GM19025 (cell line): ENCODE measurements at regions not wholly inside any gene's neighbourhood (a gene's known extent, or its start where the extent isn't known, plus 50 kb on each side); places are given as distances from the start of the nearest gene placed in this dataset.

Experiments used
- ATAC-seq: cut with Tn5 transposase; IDR thresholded peaks from one replicate; pipeline ENCODE4 v1.9.1; 2021; ENCODE audit warnings: mild to moderate bottlenecking, low read depth, moderate library complexity; ENCODE audit not compliant: unreplicated experiment

DNA sequence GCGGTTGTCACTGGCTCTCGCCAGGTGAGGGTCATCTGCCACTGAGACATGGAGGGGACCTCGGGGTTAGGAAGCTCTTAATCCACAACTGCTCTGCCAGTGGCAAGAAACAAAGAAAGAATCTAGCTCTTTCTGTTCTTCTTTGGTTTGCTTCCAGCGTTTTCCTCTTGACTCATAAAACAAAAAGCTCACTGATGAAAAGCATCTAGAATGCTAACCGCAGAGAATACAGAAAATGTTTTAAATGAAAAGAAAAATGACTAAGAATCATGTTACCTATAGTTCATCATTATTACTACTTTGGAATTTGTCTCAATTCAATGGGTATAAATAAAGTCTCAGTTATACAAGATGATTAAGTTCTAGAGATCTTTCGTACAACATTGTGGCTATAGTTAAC lies 274.8 kb upstream of the TENM3 start:
- ATAC-seq: no peak

DNA sequence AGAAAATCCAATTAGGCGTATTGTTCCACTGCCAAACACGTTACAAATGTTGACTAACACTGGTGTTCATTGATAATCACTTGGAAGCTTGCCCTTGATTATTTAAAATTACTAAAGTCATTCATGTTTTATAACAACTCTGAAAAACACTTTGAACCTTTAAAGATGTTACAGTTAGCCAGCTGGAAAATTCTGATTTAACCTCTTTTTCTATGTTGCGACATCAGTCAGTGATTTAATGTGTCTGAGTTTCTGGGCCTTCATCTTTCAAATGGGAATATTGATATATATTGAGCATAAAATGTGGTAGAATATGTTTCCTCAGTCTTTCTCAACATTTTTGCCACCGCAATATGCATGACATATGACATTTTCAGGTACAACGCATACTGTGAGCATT lies 274.1 kb upstream of the TENM3 start:
- ATAC-seq: no peak

DNA sequence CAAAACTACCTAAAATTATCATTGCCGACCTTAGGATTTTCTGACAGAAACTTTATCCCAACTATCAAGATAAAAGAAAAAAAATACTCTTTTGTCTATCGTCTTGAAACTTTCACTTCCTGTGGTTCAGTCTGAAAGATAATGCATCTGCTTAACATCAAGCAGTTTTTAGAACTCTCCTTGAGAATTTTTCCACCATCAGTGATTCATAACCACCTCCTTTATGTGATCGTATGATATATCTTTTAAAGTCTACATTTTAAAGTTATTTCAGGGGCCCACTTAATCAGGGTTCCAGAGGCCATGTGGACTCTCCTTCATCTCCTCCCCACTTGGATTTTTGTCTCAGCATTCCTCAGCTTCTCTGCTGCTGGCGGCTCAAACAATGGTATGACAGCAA lies 272.8 kb upstream of the TENM3 start:
- no peak for ATAC-seq

DNA sequence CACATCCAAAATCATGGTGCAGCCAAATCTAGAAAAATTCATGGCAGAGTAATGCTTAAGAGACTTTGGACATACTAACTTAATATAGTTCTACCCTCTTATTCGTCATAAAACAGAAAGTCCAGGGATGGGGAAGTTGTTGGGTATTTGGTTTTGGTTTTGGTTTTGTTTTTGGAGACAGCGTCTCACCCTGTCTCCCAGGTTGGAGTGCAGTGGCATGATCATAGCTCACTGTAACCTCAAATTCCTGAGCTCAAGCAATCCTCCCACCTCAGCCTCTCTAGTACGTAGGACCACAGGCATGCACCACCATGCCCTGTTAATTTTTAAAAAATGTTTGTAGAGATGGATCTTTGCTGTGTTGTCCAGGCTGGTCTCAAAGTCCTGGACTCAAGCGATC lies 271.8 kb upstream of the TENM3 start:
- peak; percentile 71 for ATAC-seq

DNA sequence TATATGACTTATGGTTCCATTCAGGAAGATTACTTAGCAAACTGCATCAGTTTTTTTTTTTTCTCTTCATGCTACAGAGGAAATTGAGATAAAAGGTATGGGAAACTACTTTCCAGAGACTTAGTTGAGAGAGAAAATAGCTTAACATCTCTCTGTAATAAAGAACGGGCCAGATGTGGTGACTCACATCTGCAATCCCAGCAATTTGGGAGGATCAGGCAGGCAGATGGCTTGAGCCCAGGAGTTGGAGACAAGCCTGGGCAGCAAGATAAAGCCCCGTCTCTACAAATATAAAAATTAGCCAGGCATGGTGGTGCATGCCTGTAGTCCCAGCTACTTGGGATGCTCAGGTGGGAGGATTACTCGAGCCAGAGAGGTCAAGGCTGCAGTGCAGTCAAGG lies 271.2 kb upstream of the TENM3 start:
- ATAC-seq: no peak

DNA sequence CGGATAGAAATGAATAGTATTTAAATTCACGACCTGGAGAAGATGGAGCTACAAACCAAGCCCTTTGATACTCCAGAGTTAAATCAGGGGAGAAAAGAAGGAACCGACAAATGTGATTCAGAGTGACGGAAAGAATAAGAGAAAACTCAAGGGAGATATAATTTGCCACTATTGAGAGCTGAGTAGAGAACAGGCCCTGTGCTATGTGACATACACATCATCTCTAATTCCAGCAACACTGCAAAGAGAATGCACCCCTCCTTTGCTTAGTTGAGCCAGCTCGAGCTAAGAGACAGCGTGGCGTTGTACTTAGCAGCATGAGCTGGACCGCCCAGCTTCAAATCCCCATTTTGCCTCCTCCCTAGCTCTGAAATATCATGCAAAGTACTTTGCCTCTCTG lies 266.4 kb upstream of the TENM3 start:
- no peak for ATAC-seq

DNA sequence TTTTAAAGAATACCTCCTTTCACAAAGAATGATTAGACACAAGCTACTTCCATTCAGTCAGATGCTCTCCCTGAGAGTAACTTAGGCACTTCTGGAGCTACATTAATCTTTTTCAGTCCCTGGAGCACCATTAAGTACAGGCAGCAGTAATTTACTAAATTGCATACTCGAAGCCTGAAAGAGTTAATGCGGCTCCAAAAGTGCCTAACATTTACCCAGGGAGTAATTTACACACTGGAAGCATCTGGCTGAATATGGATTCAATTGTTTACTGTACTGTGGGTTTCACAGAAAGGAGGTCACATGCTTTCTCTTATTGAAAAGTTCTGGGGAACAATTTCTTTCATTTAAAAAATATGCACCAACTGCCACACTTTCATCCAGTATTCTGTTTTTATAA lies 260.8 kb upstream of the TENM3 start:
- ATAC-seq: no peak

DNA sequence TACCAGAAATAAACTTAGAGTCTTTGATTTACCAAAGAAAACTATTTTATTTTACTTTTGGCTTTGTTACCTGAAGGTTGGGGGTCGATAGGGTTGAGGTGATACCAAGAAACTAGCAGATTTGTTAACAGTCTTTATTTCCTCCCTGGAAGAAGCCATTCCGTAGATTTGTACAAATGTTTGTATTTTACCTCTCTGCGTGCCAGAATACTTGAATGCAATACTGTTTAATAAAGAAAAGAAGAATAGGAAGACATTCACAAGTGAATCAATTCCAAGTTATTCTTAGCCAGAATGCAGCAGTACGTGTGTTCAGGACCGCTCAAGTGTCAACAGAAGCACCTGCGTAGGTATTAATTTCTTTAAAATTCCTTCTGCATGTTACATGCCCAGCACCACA lies 260.3 kb upstream of the TENM3 start:
- no peak for ATAC-seq

DNA sequence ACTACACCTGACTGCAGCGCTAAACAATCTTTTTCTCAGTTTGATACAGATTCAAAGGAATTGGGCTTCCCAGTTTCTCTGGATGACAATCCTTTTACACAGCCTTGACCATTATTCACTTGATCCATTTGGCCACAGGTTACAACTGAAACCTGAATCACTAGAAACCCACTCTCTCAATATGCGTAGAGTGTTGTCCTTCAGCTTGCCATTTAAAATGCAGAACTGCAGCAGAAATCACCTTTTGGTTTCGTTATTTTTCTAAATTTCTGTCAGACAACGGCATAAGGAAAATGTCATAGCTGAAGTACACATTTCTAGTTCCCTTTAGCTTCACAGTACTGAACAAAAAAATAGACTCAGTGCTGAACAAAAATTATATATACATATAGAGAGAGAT lies 255.8 kb upstream of the TENM3 start:
- ATAC-seq: no peak

DNA sequence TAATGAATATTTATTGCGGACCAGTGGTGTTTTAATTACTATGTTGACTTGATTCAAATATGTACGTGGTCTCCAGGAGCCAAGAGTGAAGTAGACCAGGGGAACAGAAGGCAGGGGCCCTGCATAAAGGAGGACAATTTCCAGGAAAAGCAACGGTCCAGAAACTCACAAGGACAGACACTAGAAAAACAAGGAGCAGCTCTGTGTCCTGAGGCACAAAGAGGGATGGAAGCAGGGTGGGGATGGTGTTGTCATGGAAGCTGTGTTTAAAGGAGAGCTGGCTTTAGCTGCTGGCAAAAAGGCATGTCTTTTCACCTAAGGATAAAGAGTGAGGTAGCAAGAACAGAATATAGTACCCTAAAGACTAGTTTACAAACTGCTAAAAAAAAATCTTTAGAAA lies 254.1 kb upstream of the TENM3 start:
- no peak for ATAC-seq

DNA sequence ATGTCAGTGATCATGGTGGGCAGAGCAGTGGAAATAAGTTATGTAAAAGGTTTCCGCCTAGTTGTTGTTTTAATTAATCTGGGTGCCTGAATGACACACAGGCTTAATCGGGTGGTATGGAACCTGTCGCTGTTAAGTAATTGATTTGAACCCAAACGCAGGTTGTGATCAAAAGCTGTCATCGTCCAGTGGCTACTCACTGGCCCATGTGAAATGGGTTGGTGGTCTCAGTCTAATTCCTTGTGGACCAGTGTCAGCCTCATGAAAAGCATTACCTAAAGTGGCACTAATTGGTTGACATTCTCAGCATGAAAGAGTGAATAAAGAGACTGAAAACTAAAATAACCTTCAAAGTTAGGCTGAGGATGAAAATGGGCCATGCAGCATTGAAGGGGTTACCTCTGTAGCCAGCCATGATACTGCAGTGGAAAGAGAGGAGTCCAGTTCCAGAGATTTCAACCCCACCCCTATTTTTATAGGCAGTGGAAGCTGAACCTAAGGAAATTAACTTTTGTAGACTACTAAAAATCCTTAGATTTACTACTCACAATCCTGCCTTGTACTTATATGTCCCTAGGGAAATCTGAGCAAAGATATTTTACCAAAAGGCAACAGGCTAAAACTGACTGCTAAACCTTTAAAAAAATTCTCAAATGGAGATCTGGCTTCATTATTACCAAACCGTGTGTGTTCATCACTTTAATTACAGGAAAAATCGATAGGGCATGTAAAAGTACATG lies 251.7 kb upstream of the TENM3 start:
- no peak for ATAC-seq

DNA sequence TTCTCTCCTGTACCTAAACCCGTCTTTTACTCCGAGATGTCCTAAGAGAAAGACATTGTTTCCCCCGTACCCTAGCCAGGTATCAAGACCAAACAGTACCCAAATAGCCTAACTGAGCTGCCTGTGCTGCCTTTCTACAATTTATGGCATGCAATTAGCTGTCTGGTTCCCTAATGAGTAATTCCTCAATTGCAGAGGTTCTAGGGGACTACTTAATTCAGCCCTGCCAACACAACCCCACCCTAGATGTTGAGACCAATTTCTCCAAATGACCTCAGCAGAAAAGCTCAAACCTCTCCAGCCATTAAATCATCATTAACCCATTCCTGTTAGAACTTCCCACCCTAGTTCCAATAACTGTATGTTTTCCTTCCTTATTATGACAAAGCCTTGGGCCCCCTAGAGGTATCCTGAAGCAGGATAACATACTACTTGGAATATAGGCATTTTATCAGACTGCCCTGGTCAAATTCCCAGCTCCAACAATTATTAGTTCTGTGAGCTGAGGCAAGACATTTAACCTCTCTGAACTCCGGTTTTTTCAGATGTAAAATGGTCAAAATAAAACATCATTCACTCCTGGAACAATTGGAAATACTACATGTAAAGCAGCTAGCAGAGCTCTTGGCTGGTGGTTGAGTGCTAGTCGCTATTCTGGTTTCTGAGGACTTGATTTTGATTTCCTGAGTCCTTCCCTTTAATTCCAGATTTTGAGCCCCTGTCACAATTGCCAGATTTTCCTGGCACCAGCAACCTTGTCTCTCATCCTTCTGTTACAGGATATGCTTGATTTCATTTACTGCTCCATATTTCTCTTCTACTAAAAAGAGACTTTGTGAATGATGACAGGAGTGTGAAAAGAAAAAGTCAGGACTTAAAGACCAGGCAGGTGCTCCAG lies 244.6 kb upstream of the TENM3 start:
- no peak for ATAC-seq

DNA sequence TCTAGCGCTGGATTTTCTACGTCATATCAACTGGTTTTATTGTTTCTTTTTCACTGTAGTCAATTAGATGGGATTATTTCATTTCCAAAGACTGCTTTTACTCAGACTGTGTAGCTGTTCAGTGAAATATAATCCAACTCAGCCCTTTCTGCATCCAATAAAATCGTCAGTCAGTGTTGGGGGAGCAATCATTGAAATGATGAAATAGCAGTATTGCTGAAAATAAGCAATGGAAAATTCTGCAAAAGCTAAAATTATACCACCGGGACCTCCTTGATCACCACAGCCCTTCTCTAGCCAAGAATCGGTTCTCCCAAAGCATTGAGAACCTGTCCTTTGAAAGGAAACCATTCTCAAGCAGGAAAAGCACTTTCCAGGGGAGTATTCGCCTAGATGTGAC lies 243.1 kb upstream of the TENM3 start:
- no peak for ATAC-seq

DNA sequence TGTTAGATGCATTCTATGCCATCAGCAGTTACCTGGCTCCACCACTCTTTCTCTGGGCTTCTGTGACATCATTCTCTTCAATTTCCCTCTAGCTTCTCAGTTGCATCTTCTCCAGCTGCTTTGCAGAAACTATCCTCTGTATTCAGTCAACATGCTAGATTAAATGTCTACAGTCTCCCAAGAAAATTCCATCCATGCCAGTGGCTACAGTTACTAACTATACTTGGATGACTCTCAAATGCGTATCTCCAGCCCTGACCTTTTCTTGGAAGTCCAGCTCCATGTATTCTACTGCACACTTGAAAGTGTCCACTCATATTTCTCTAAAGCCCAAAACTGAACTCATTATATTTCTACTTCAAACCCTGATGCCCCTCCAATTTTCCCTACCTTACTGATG lies 232.3 kb upstream of the TENM3 start:
- ATAC-seq: no peak

DNA sequence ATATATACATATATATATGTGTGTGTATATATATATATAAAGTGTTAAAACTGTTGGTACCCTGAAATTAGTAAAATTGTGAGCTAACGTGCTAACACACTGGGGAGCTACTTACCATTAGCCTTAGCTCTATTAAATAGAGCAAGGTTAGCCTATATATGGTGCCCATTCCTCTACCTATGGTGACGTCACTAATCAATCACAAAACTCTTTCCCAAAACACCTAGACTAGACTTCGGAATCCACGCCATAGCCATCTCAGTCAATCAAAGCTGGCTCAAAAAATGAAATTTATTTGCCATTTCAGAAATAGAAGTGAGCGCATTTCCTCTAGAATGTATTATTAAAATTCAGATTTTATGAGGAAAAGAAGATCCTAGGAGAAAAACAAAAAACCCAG lies 229.0 kb upstream of the TENM3 start:
- ATAC-seq: no peak

DNA sequence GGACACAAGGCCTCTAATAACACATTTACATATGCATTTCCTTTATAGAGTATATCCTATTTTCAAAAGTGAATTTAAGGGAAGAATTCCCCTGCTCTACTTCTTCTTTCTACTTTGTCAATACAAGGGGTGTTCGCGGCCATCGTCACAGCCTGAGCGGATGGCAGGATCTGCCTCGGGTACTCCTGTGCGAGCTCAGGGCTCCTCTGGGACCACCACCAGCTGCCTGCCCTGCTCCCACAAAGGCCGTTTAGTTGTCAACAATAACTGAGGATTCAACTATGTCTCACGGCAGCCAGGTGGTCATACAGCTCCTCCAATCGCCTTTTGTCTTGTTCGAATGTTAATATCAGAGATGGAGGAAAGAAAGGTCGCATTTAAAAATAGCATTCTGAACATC lies 228.2 kb upstream of the TENM3 start:
- no peak for ATAC-seq

DNA sequence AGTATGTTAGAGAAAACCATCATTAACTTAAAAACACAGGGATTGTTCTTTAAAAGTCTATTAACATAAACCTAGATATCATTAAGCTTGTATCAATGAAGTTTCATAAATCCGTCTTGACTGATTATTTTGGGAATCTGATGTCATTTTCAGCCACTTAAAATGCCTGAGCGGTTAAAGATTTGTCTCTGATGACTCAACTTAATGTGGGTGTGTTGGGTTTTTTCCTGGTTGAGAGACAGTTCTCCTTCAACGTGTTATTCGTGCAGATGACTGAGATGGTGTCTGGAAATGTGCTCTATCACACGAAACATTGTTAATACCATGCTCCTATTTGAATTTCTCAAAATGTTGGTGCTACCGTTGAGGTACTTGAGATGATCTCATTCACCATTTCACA lies 227.3 kb upstream of the TENM3 start:
- ATAC-seq: no peak

DNA sequence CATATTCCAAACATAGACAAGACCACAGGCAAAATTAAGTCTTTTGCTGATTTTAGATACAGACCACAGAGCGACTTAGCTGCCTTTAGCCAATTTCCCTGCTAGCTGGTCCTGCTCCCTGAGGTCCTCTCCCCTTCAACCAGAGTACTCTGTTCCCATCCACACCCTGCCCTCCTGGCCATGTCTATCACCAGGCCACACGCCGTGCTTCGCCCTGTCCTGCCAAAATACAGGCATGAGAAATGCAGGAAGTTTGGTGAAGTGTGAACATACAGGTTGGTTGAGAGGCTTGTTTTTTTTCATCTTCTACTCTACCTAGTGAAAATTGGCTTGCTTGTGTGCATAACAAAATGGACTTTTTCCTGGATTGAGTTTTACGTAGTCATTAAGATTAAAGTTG lies 226.2 kb upstream of the TENM3 start:
- no peak for ATAC-seq

DNA sequence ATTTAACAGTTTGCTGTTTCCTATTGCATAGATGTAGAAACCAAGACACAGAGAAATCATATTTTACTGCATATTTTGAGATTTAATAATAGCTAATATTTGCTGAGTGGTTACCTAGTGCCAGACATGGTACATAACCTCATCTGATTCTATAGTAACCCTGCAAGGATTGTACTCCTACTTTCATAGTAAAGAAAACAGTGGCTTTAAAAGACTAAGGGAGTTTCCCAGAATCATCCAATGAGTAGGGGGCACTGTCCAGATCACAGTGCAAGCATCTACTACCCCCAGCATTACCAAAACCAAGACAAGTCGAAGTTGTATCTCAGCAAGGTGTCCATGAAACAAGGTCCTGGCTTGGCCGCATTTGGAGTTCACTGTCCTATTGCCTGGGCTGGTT lies 224.5 kb upstream of the TENM3 start:
- ATAC-seq: peak; percentile 50

DNA sequence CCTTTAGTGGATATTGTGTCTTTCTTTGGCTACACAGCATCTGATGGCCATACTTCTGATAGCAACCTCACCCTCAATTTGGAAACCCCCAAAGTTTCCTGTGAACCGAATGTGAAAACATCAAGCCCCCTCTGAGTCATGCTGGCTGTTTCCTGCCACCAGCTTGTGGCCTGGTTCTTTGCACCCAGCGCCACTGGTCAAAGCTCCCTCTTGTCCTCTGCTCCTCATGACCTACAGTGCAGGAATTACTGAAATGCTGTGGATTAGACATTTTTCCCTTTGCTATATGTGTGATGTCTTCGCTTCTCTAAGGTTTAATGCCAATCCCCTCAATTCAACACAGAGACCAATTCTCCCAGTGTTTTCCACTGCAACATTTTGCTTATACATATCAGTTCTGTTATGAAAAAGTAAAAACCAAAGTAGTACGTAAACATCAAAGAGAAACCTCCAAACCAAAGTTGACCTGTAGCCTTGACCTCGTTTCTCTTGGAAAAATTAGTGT lies 224.0 kb upstream of the TENM3 start:
- peak; percentile 84 for ATAC-seq

DNA sequence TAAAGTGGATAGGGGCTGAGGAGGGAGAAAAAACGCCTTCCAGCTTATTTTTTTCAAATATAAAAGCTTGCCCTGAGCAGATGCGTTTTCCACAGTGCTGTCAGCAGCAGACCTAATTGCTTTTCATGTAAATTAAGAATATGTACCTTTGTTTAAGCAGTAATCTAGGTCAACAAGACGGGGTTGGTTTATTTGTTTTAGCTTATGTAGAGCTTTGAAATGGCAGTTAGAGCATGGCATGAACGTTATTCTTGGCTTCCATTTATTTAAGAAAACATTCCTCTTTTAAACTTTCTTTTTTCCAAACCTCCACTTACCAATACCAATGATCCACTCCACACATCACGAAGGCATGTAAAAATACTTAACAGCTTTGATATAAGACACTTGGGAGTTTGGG lies 220.3 kb upstream of the TENM3 start:
- ATAC-seq: no peak

DNA sequence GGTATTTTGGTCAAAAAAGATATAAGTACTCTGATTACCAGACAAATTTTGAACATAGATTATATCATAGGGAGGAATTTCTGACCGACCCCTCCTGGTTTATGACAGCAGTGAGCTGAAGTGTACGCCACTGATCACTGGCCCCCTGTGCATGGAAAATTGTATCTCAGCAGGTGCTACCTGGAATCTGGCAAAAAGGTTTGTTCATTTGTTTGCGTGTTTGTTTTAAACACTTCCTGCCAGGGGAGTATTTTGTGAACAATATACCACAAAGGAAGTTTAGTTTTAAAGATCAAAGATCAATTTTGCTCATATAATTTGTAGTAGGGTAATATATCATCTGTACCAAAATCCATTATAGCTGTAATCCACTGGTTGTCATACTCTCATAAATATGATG lies 219.7 kb upstream of the TENM3 start:
- ATAC-seq: no peak
